ENCODE measurements at regions not wholly inside any gene's neighbourhood (a gene's known extent, or its start where the extent isn't known, plus 50 kb on each side); places are given as distances from the start of the nearest gene placed in this dataset.

DNA sequence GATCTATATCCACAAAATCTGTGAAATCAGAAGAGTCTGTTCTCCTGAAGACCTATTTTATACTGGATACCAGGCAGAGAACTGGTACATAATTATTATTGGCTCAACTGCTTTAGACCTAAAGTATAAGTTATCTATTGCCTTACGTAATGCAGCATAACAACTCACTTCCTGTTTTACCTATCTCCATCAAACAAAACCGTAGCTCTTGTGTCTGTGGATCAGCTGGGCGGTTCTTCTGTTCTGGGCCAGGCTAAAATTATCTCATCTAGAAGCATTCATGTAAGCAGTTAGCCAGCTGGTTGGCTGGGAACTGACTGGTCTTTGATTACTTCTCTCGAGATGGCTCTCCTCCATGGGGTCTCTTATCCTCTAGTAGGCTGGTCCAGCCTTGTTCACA is 57.8 kb downstream of the PPP1R2C start:
- TF ChIP-seq, protein P1, sequence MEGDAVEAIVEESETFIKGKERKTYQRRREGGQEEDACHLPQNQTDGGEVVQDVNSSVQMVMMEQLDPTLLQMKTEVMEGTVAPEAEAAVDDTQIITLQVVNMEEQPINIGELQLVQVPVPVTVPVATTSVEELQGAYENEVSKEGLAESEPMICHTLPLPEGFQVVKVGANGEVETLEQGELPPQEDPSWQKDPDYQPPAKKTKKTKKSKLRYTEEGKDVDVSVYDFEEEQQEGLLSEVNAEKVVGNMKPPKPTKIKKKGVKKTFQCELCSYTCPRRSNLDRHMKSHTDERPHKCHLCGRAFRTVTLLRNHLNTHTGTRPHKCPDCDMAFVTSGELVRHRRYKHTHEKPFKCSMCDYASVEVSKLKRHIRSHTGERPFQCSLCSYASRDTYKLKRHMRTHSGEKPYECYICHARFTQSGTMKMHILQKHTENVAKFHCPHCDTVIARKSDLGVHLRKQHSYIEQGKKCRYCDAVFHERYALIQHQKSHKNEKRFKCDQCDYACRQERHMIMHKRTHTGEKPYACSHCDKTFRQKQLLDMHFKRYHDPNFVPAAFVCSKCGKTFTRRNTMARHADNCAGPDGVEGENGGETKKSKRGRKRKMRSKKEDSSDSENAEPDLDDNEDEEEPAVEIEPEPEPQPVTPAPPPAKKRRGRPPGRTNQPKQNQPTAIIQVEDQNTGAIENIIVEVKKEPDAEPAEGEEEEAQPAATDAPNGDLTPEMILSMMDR (IDR thresholded peaks at IDR 0.05; ENCODE audit: low read depth, low read length, poor library complexity, severe bottlenecking), result no peak
- TF ChIP-seq EZH2phosphoT487 (IDR thresholded peaks at IDR 0.05; ENCODE audit: borderline replicate concordance, low read length), result no peak
